K562 (cell line): ENCODE measurements at regions not wholly inside any gene's neighbourhood (a gene's known extent, or its start where the extent isn't known, plus 50 kb on each side); places are given as distances from the start of the nearest gene placed in this dataset.
A peak's percentile ranks its signal among the peaks of the same experiment; 100 is the strongest.

ENCODE experiments used
- ATAC-seq: fragments of 200-7000 bp; cut with Tn5 transposase; 3 replicates; pipeline ENCODE4 v1.9.1; 2020; ENCODE audit warnings: moderate library complexity
- BruUV-seq: library from RNA; stranded (reverse); fragments of 400-500 nt; replicated peaks from 2 replicates; lab custom pipeline; 2021; lab: Mats Ljungman, UMichigan
- CTCF ChIA-PET: fragments of 300-600 bp; formaldehyde crosslinking; extraction: SDS; loops from one replicate; lab custom pipeline; 2021; ENCODE audit warnings: low intra/inter-chr PET ratio; lab: Yijun Ruan, JAX
- POLR2A ChIA-PET: fragments of 300-600, 350-650 bp; sonication (Branson Sonifier 250); formaldehyde crosslinking; extraction: SDS; loops from one replicate; lab custom pipeline; 2021; ENCODE audit warnings: antibody characterized with exemption, inconsistent platforms; lab: Yijun Ruan, JAX
- DNase-seq, 4 experiments: peaks; one replicate each; pipeline versions ENCODE4 v3.0.0 to v3.0.0-alpha.2; 2011 to 2018; ENCODE audit warnings: low spot score in 3 of 4, mixed read lengths in 3 of 4; ENCODE audit errors: extremely low read depth in 1 of 4
- FAIRE-seq: peaks from 2 replicates; lab custom pipeline; 2011; peaks lifted over from hg19 to GRCh38; lab: Jason Lieb, UNC
- H2AFZ ChIP-seq: 2 replicates; pipeline ENCODE4 v1.6.0; 2011; ENCODE audit warnings: low read depth, low read length, control low read depth, inconsistent platforms
- H3K27ac ChIP-seq: fragments of 200-600 bp; 3 replicates; pipeline ENCODE4 v1.8.0; 2011; ENCODE audit warnings: low read depth, mild to moderate bottlenecking, control low read depth, inconsistent platforms, low read length, moderate library complexity, mixed read lengths; ENCODE audit errors: extremely low read depth
- H3K27me3 ChIP-seq, 2 experiments: fragments of 300-600 bp in 1 of 2; 2 replicates in 1 of 2; 3 replicates in 1 of 2; pipeline versions ENCODE4 v1.6.0 to v1.8.0; 2011; ENCODE audit warnings: inconsistent platforms in 2 of 2, low read length in 2 of 2, mild to moderate bottlenecking in 1 of 2, mixed read lengths in 1 of 2, moderate library complexity in 1 of 2; ENCODE audit not compliant: control insufficient read depth in 2 of 2, insufficient read depth in 2 of 2
- H3K36me3 ChIP-seq: fragments of 300-600 bp; 3 replicates; pipeline ENCODE4 v1.8.0; 2011; ENCODE audit warnings: mild to moderate bottlenecking, low read length, inconsistent platforms; ENCODE audit not compliant: control insufficient read depth, insufficient read depth
- H3K4me1 ChIP-seq, 2 experiments: fragments of 200-600 bp in 1 of 2; replicated peaks in 1 of 2; 2 replicates in 1 of 2; 3 replicates in 1 of 2; pipeline versions ENCODE4 v1.5.1 to v1.8.0; 2011; ENCODE audit warnings: inconsistent platforms in 2 of 2, low read length in 2 of 2, mild to moderate bottlenecking in 1 of 2, mixed read lengths in 1 of 2, moderate library complexity in 1 of 2; ENCODE audit not compliant: control insufficient read depth in 2 of 2, insufficient read depth in 2 of 2
- H3K4me2 ChIP-seq: 2 replicates; pipeline ENCODE4 v1.6.1; 2011; ENCODE audit warnings: low read length, control low read depth, inconsistent platforms, mixed read lengths; ENCODE audit not compliant: insufficient read depth
- H3K4me3 ChIP-seq: fragments of 200-600 bp; sonication (generic), shearing (Covaris generic); 2 replicates; pipeline ENCODE4 v1.5.1; 2016; ENCODE audit warnings: control low read depth, inconsistent platforms
- H3K79me2 ChIP-seq: fragments of 200-600 bp; 3 replicates; pipeline ENCODE4 v1.8.0; 2011; ENCODE audit warnings: low read length, inconsistent platforms; ENCODE audit not compliant: control insufficient read depth, insufficient read depth
- H3K9ac ChIP-seq, 2 experiments: 2 replicates each; pipeline versions ENCODE4 v1.6.0 to v1.6.1; 2011; ENCODE audit warnings: low read depth in 2 of 2, low read length in 2 of 2, control low read depth in 1 of 2, inconsistent platforms in 1 of 2, mild to moderate bottlenecking in 1 of 2, mixed read lengths in 1 of 2; ENCODE audit not compliant: insufficient read depth in 1 of 2
- H3K9me1 ChIP-seq: one replicate; pipeline ENCODE4 v1.6.0; 2011; ENCODE audit warnings: inconsistent platforms, mild to moderate bottlenecking, low read length, moderate library complexity; ENCODE audit not compliant: control insufficient read depth, insufficient read depth
- H3K9me3 ChIP-seq: replicated peaks from 2 replicates; pipeline ENCODE4 v1.5.1; 2011; ENCODE audit warnings: low read depth, low read length, inconsistent platforms; ENCODE audit not compliant: control insufficient read depth, insufficient read depth
- H4K20me1 ChIP-seq: replicated peaks from 2 replicates; pipeline ENCODE4 v1.6.1; 2011; ENCODE audit warnings: low read length, inconsistent platforms, mixed read lengths; ENCODE audit not compliant: control insufficient read depth, insufficient read depth
- CSDE1 ChIP-seq, 2 experiments: fragments of 450-650 bp; IDR thresholded peaks; 2 replicates each; pipeline ENCODE4 v1.6.1; 2016; ENCODE audit warnings: mild to moderate bottlenecking in 1 of 2
- GATAD2B ChIP-seq: fragments of 450-650 bp; IDR thresholded peaks from 2 replicates; pipeline ENCODE4 v1.6.1; 2017; ENCODE audit warnings: mild to moderate bottlenecking, borderline replicate concordance
- RBM25 ChIP-seq: fragments of 200-400 bp; formaldehyde crosslinking; IDR thresholded peaks from 2 replicates; pipeline ENCODE4 v1.6.1; 2018; ENCODE audit warnings: low read length, low read depth, moderate library complexity; ENCODE audit not compliant: severe bottlenecking
- STAG1 ChIP-seq: sonication (generic); formaldehyde crosslinking; IDR thresholded peaks from 2 replicates; pipeline ENCODE4 v1.5.0; 2020; ENCODE audit warnings: missing genetic modification reagents, borderline replicate concordance
- ZNF146 ChIP-seq: IDR thresholded peaks from one replicate; pipeline ENCODE4 v1.6.1; 2018; ENCODE audit warnings: missing compliant biosample characterization; ENCODE audit not compliant: unreplicated experiment
- ZNF316 ChIP-seq: fragments of 450-650 bp; IDR thresholded peaks from 2 replicates; pipeline ENCODE4 v1.6.1; 2016
- ZNF583 ChIP-seq: fragments of 250-450 bp; sonication (Bioruptor Pico); IDR thresholded peaks from 2 replicates; pipeline ENCODE4 v1.4.0; 2020
- WGBS: fragments of 100-300 bp; shearing (Covaris generic); methylation state at CpG from one replicate; pipeline ENCODE4 v1.1.6; 2016; ENCODE audit warnings: low coverage, mixed read lengths; ENCODE audit not compliant: insufficient coverage; ENCODE audit errors: missing lambda C conversion rate; 5-methylcytosine and 5-hydroxymethylcytosine counted together
- in situ Hi-C: fragments of 300-500 bp; cut with MboI; formaldehyde crosslinking; loops from 4 replicates; pipeline ENCODE4 v1.15.0; 2018; ENCODE audit warnings: inconsistent platforms, mixed read lengths
- intact Hi-C: fragments of 100-400 bp; cut with micrococcal nuclease; formaldehyde crosslinking; loops from 2 replicates; pipeline ENCODE4 v1.14.2; 2022
- TF ChIP-seq, protein P1 (sequence below): sonication (generic); formaldehyde crosslinking; IDR thresholded peaks from 2 replicates; pipeline ENCODE4 v1.8.1; 2023; ENCODE audit warnings: mild to moderate bottlenecking, missing genetic modification reagents

DNA sequence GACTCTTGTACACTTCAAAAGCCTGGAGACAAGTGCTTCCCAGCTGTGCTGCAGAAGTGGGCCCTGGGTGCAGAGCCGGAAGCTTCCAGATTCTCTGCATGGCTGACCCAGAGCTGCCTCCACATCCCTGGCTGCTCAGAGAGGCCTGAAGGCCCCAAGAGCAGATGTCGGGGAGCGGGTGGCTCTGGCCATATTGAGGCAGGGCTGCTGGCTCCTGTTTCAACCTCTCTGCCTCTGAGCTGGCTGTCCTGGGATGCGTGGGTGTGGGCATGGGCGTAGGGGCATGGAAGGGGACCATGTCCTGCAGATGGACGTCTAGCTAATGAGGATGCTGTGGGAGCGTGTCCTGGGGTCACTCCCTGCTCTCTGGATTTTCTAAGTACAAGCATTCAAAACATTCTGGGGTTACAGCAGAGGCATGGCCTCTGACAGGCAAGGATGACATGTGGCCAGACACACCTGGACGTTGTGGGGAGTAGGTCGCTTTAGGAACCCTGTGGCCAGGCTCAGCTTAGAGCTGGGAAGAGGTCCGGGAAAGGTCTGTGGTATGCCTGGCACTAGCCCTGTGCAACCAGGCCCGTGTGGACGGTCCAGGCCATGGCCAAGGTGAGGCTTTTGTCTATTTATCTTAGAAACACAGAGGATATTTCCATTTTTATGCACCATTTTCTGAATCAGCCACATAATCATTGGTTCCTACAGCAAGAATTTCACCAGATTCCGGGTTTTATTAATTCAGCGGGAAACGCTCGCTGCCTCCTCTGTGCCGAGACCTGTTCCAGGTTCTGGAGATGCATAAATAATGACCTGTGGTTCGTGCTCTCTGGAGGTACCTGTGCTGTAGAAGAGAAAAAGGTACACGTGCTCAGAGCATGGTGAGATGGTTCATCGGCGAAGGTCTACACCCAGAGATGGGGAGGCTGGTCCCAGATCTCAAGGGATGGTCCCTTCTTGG is 361.1 kb downstream of the GLRX3 start:
- Histone ChIP-seq H3K9me1 (no peaks in the 10 kb centered on the region), H3K27ac (no peak overlapping the region), H3K9ac (no peak overlapping the region), H4K20me1 (no peaks in the 10 kb centered on the region), H3K36me3 (no peaks in the 10 kb centered on the region), H3K27me3 (no peaks in the 10 kb centered on the region), H3K9me3 (no peaks in the 10 kb centered on the region; the same call in 1 of the 2 replicates), H3K79me2 (no peaks in the 10 kb centered on the region), H3K4me3 (no peak overlapping the region), H2AFZ (no peak overlapping the region), H3K4me1 (no peaks in the 10 kb centered on the region), H3K4me2 (no peak overlapping the region)
- CTCF ChIA-PET = no interaction called here
- 0% methylated on average over 17 of the region's 21 CpGs for WGBS
- TF ChIP-seq ZNF316 = no peak
- intact Hi-C loops = no loop called here
- no peak for FAIRE-seq
- ATAC-seq = no peak
- BruUV-seq = no TSS peak
- POLR2A ChIA-PET = no interaction called here
- in situ Hi-C loops = no loop called here
- no peak for DNase-seq

DNA sequence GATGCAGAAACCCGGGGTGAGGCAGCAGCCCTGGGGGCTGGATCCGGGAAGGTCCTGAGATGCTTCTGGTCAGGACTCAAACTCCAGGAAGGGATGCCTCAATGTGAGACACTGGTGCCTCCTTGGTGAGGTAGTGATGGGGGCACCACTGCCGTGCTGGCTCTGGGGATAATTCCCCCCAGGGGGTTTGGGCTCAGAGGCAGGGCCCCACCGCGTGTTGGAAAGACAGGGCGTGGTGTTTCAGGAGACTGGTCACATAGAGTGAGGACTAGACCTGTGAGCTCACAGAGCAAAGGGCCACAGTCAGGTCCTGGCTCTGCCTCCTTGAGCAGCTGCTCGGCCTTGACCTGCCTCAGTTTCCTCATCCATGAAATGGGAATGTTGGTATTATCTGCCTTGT is 361.9 kb downstream of the GLRX3 start:
- Histone ChIP-seq H3K4me1 (no peaks in the 10 kb centered on the region), H3K27ac (no peak overlapping the region), H3K27me3 (no peaks in the 10 kb centered on the region), H3K36me3 (no peaks in the 10 kb centered on the region), H3K9ac (no peak overlapping the region), H3K4me2 (no peak overlapping the region), H2AFZ (no peak overlapping the region), H3K9me3 (no peaks in the 10 kb centered on the region; the same call in 1 of the 2 replicates), H3K4me3 (no peak overlapping the region), H3K79me2 (no peaks in the 10 kb centered on the region), H3K9me1 (no peaks in the 10 kb centered on the region), H4K20me1 (no peaks in the 10 kb centered on the region)
- POLR2A ChIA-PET = no interaction called here
- in situ Hi-C loops (no loop called here), intact Hi-C loops (no loop called here)
- CTCF ChIA-PET = no interaction called here
- WGBS = 2% methylated on average over 6 of the region's 7 CpGs
- TF ChIP-seq STAG1 (CRISPR knock-in tag) (no peak), ZNF583 (CRISPR knock-in tag) (no peak), GATAD2B (no peak), ZNF146 (CRISPR knock-in tag) (no peak), RBM25 (peak; percentile 7), CSDE1 (IDR thresholded peaks at IDR 0.05) (no peak)
- TF ChIP-seq, protein P1, sequence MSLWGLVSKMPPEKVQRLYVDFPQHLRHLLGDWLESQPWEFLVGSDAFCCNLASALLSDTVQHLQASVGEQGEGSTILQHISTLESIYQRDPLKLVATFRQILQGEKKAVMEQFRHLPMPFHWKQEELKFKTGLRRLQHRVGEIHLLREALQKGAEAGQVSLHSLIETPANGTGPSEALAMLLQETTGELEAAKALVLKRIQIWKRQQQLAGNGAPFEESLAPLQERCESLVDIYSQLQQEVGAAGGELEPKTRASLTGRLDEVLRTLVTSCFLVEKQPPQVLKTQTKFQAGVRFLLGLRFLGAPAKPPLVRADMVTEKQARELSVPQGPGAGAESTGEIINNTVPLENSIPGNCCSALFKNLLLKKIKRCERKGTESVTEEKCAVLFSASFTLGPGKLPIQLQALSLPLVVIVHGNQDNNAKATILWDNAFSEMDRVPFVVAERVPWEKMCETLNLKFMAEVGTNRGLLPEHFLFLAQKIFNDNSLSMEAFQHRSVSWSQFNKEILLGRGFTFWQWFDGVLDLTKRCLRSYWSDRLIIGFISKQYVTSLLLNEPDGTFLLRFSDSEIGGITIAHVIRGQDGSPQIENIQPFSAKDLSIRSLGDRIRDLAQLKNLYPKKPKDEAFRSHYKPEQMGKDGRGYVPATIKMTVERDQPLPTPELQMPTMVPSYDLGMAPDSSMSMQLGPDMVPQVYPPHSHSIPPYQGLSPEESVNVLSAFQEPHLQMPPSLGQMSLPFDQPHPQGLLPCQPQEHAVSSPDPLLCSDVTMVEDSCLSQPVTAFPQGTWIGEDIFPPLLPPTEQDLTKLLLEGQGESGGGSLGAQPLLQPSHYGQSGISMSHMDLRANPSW (CRISPR knock-in tag) = no peak
- no peak for FAIRE-seq
- no peak for ATAC-seq
- no TSS peak for BruUV-seq
- no peak for DNase-seq
